Uterus (tissue), 2 donors: ENCODE measurements at regions not wholly inside any gene's neighbourhood (a gene's known extent, or its start where the extent isn't known, plus 50 kb on each side); places are given as distances from the start of the nearest gene placed in this dataset.

Source experiments
- POLR2A ChIP-seq, 2 donors: fragments of 450-650 bp; IDR thresholded peaks; one replicate each; pipeline ENCODE4 v1.6.1; 2016; ENCODE audit warnings: antibody characterized with exemption in 2 of 2, mild to moderate bottlenecking in 1 of 2, moderate library complexity in 1 of 2
- TF ChIP-seq, protein P1 (sequence below), 4 experiments: fragments of 200-600 bp in 2 of 4; fragments of 450-650 bp in 2 of 4; sonication (generic) in 2 of 4; IDR thresholded peaks; one replicate each; pipeline ENCODE4 v1.5.1; 2016 to 2019; ENCODE audit warnings: antibody characterized with exemption in 4 of 4, mild to moderate bottlenecking in 2 of 4, moderate library complexity in 1 of 4

DNA sequence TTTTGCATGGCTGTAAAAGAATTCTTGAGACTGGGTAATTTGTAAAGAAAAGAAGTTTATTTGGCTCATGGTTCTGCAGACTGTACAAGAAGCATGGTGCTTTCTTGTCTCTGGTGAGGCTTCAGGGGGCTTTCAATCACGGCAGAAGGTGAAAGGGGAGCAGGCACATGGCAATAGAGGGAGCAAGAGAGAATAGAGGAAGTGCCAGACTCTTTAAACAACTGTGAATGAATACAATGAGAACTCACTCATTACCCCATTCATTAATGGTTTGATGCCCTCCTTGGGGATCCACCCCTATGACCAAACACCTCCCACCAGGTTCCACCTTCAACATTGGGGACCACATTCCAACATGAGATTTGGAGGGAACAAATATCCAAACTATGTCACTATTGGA, 463.5 kb downstream of the MTX2 start:
- TF ChIP-seq, protein P1, sequence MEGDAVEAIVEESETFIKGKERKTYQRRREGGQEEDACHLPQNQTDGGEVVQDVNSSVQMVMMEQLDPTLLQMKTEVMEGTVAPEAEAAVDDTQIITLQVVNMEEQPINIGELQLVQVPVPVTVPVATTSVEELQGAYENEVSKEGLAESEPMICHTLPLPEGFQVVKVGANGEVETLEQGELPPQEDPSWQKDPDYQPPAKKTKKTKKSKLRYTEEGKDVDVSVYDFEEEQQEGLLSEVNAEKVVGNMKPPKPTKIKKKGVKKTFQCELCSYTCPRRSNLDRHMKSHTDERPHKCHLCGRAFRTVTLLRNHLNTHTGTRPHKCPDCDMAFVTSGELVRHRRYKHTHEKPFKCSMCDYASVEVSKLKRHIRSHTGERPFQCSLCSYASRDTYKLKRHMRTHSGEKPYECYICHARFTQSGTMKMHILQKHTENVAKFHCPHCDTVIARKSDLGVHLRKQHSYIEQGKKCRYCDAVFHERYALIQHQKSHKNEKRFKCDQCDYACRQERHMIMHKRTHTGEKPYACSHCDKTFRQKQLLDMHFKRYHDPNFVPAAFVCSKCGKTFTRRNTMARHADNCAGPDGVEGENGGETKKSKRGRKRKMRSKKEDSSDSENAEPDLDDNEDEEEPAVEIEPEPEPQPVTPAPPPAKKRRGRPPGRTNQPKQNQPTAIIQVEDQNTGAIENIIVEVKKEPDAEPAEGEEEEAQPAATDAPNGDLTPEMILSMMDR (IDR thresholded peaks at IDR 0.05): no peak
- TF ChIP-seq POLR2A (IDR thresholded peaks at IDR 0.05): no peak
